Chondrocyte (in vitro differentiated cells): ENCODE measurements at regions not wholly inside any gene's neighbourhood (a gene's known extent, or its start where the extent isn't known, plus 50 kb on each side); places are given as distances from the start of the nearest gene placed in this dataset.

Source experiments
- DNase-seq: peaks from one replicate; pipeline ENCODE4 v3.0.0; 2021; ENCODE audit warnings: mixed read lengths, low spot score
- H3K27ac Mint-ChIP-seq: one replicate; pipeline ENCODE4 v1.8.0; 2021; ENCODE audit warnings: mild to moderate bottlenecking, moderate library complexity, mixed read lengths; ENCODE audit not compliant: unreplicated experiment
- H3K27me3 Mint-ChIP-seq: 2 replicates; pipeline ENCODE4 v1.8.0; 2021; ENCODE audit warnings: low read depth, mixed read lengths
- H3K36me3 Mint-ChIP-seq: 2 replicates; pipeline ENCODE4 v1.8.0; 2021; ENCODE audit warnings: low read depth, mixed read lengths
- H3K4me1 Mint-ChIP-seq: 2 replicates; pipeline ENCODE4 v1.8.0; 2021; ENCODE audit warnings: low read depth, mild to moderate bottlenecking, mixed read lengths
- H3K4me3 Mint-ChIP-seq: one replicate; pipeline ENCODE4 v1.8.0; 2021; ENCODE audit warnings: mild to moderate bottlenecking, moderate library complexity, mixed read lengths; ENCODE audit not compliant: unreplicated experiment
- H3K9me3 Mint-ChIP-seq: 2 replicates; pipeline ENCODE4 v1.8.0; 2021; ENCODE audit warnings: low read depth, mixed read lengths
- CTCF ChIP-seq: fragments of 200-600 bp; sonication (generic); IDR thresholded peaks from 2 replicates; pipeline ENCODE4 v1.5.0; 2021; ENCODE audit warnings: antibody characterized with exemption, mild to moderate bottlenecking, moderate library complexity

GRCh38 chr9:105834404-105834803 is 140.1 kb downstream of the TMEM38B start:
- DNase-seq, result no peak
- no peak overlapping the region for H3K27ac Mint-ChIP-seq
- no peaks in the 10 kb centered on the region for H3K4me1 Mint-ChIP-seq
- H3K9me3 Mint-ChIP-seq, result no peaks in the 10 kb centered on the region
- H3K4me3 Mint-ChIP-seq, result no peak overlapping the region
- H3K27me3 Mint-ChIP-seq, result no peaks in the 10 kb centered on the region
- no peak for TF ChIP-seq CTCF
- no peaks in the 10 kb centered on the region for H3K36me3 Mint-ChIP-seq

- no peak for TF ChIP-seq CTCF
- H3K4me1 Mint-ChIP-seq, result no peaks in the 10 kb centered on the region
These were observed 141.4 kb downstream of the TMEM38B start for GRCh38 chr9:105835721-105836120.

GRCh38 chr9:105836936-105837660 is 142.8 kb downstream of the TMEM38B start:
- H3K4me1 Mint-ChIP-seq, result no peaks in the 10 kb centered on the region
- no peaks in the 10 kb centered on the region for H3K9me3 Mint-ChIP-seq
- TF ChIP-seq CTCF, result no peak
- H3K36me3 Mint-ChIP-seq, result no peaks in the 10 kb centered on the region
- no peak for DNase-seq
- H3K4me3 Mint-ChIP-seq, result no peak overlapping the region
- peaks cover 2% of the 10 kb centered on the region for H3K27me3 Mint-ChIP-seq
- H3K27ac Mint-ChIP-seq, result no peak overlapping the region

More at GRCh38 chr9:105835721-105836120, 141.4 kb downstream of the TMEM38B start:
- Mint-ChIP-seq H3K27ac (no peak overlapping the region), H3K9me3 (no peaks in the 10 kb centered on the region), H3K27me3 (no peaks in the 10 kb centered on the region), H3K4me3 (no peak overlapping the region), H3K36me3 (no peaks in the 10 kb centered on the region)
- no peak for DNase-seq

GRCh38 chr9:105841562-105841961 is 147.2 kb downstream of the TMEM38B start:
- H3K9me3 Mint-ChIP-seq, result peaks cover under 1% of the 10 kb centered on the region
- H3K27ac Mint-ChIP-seq, result no peak overlapping the region
- DNase-seq, result no peak
- TF ChIP-seq CTCF, result no peak
- no peak overlapping the region for H3K4me3 Mint-ChIP-seq
- no peaks in the 10 kb centered on the region for H3K36me3 Mint-ChIP-seq
- H3K27me3 Mint-ChIP-seq, result peaks cover 2% of the 10 kb centered on the region
- H3K4me1 Mint-ChIP-seq, result no peaks in the 10 kb centered on the region

GRCh38 chr9:105842023-105842644 is 147.8 kb downstream of the TMEM38B start:
- Mint-ChIP-seq H3K9me3 (peaks cover 6% of the 10 kb centered on the region), H3K4me3 (no peak overlapping the region), H3K4me1 (no peaks in the 10 kb centered on the region), H3K27me3 (peaks cover 2% of the 10 kb centered on the region), H3K36me3 (no peaks in the 10 kb centered on the region), H3K27ac (no peak overlapping the region)
- no peak for DNase-seq
- TF ChIP-seq CTCF, result peak; percentile 96
